ENCODE measurements at regions not wholly inside any gene's neighbourhood (a gene's known extent, or its start where the extent isn't known, plus 50 kb on each side); places are given as distances from the start of the nearest gene placed in this dataset.

GRCh38 chr2:105649534-105649933, 95.2 kb upstream of the NCK2 start:
- DNase-seq: no peak

- no peak for DNase-seq
Observed at GRCh38 chr2:105647731-105648130, 97.0 kb upstream of the NCK2 start.

- no peak for DNase-seq
Observed at GRCh38 chr2:105646774-105647076, 98.0 kb upstream of the NCK2 start.

- no peak for DNase-seq
Observed at GRCh38 chr2:105645938-105646773, 98.6 kb upstream of the NCK2 start.

- DNase-seq: no peak
Observed at GRCh38 chr2:105645031-105645937, 99.4 kb upstream of the NCK2 start.

GRCh38 chr2:105644174-105644980, 100.3 kb upstream of the NCK2 start:
- no peak for DNase-seq

- DNase-seq: no peak
Observed at GRCh38 chr2:105643405-105644173, 101.1 kb upstream of the NCK2 start.

GRCh38 chr2:105641389-105641811, 103.3 kb upstream of the NCK2 start:
- no peak for DNase-seq

- DNase-seq: no peak
Observed at GRCh38 chr2:105640246-105640645, 104.5 kb upstream of the NCK2 start.

- DNase-seq: no peak
Observed at GRCh38 chr2:105636109-105636740, 108.5 kb upstream of the NCK2 start.

- no peak for DNase-seq
Observed at GRCh38 chr2:105635564-105635963, 109.1 kb upstream of the NCK2 start.

GRCh38 chr2:105634198-105634597, 110.5 kb upstream of the NCK2 start:
- no peak for DNase-seq

GRCh38 chr2:105631922-105632321, 112.8 kb upstream of the NCK2 start:
- no peak for DNase-seq

- no peak for DNase-seq
Observed at GRCh38 chr2:105631011-105631410, 113.7 kb upstream of the NCK2 start.

GRCh38 chr2:105629634-105630033, 115.1 kb upstream of the NCK2 start:
- no peak for DNase-seq

GRCh38 chr2:105627534-105627933, 117.2 kb upstream of the NCK2 start:
- no peak for DNase-seq

GRCh38 chr2:105626966-105627340, 117.8 kb upstream of the NCK2 start:
- no peak for DNase-seq

GRCh38 chr2:105626212-105626965, 118.3 kb upstream of the NCK2 start:
- no peak for DNase-seq

- DNase-seq: no peak
Observed at GRCh38 chr2:105625632-105626031, 119.1 kb upstream of the NCK2 start.

- no peak for DNase-seq
Observed at GRCh38 chr2:105621038-105621437, 123.7 kb upstream of the NCK2 start.

- no peak for DNase-seq
Observed at GRCh38 chr2:105618351-105618659, 126.4 kb upstream of the NCK2 start.
